Heart left ventricle (tissue), 16 donors: ENCODE measurements at regions not wholly inside any gene's neighbourhood (a gene's known extent, or its start where the extent isn't known, plus 50 kb on each side); places are given as distances from the start of the nearest gene placed in this dataset.
"Not testable (repeated sequence)": the region's sequence is repeated elsewhere in the genome, so short reads cannot be mapped to it uniquely, and the experiment has no call there.

Experiments used
- ATAC-seq, 4 donors: fragments of 200-7000 bp; cut with Tn5 transposase; one replicate each; pipeline ENCODE4 v1.9.1; 2020 to 2022; ENCODE audit warnings: moderate library complexity in 4 of 4, mild to moderate bottlenecking in 3 of 4, moderate number of reproducible peaks in 1 of 4
- DNase-seq, 5 donors: peaks; one replicate each; pipeline ENCODE4 v3.0.0-alpha.2; 2020
- H3K27ac ChIP-seq, 12 donors: fragments of 200-600 bp; sonication (generic) in 4 of 12; one replicate each; pipeline versions ENCODE4 v1.5.0 to v1.8.0; 2016 to 2022; ENCODE audit warnings: mild to moderate bottlenecking in 2 of 12
- H3K27me3 ChIP-seq, 9 donors: fragments of 200-600 bp; sonication (generic) in 2 of 9; one replicate each; pipeline versions ENCODE4 v1.5.1 to v1.8.0; 2016 to 2022; ENCODE audit warnings: mild to moderate bottlenecking in 3 of 9
- H3K36me3 ChIP-seq, 9 donors: fragments of 200-600 bp; sonication (generic) in 2 of 9; one replicate each; pipeline versions ENCODE4 v1.5.0 to v1.8.0; 2018 to 2022; ENCODE audit warnings: mild to moderate bottlenecking in 2 of 9
- H3K4me1 ChIP-seq, 12 donors: fragments of 200-600 bp; sonication (generic) in 4 of 12; one replicate each; pipeline versions ENCODE4 v1.5.0 to v1.8.0; 2016 to 2022; ENCODE audit warnings: mild to moderate bottlenecking in 3 of 12
- H3K4me3 ChIP-seq, 12 donors: fragments of 200-600 bp; sonication (generic) in 4 of 12; one replicate each; pipeline versions ENCODE4 v1.5.0 to v1.8.0; 2017 to 2022; ENCODE audit warnings: mild to moderate bottlenecking in 9 of 12, moderate library complexity in 4 of 12
- H3K9me3 ChIP-seq, 12 donors: fragments of 200-600 bp; sonication (generic) in 4 of 12; one replicate each; pipeline versions ENCODE4 v1.5.0 to v1.8.0; 2016 to 2022; ENCODE audit warnings: mild to moderate bottlenecking in 1 of 12
- POLR2A ChIP-seq, 2 donors: fragments of 450-650 bp; IDR thresholded peaks; one replicate each; pipeline ENCODE4 v1.6.1; 2017; ENCODE audit warnings: antibody characterized with exemption in 2 of 2, mild to moderate bottlenecking in 2 of 2, moderate library complexity in 2 of 2
- WGBS, 4 donors: extraction: QIAGEN DNeasy Blood & Tissue Kit in 2 of 4; methylation state at CpG; one replicate each; pipeline versions ENCODE4 v1.1.5 to v1.1.7; 2013 to 2018; 5-methylcytosine and 5-hydroxymethylcytosine counted together
- intact Hi-C, 10 donors: fragments of 100-400 bp; cut with DNase I; formaldehyde crosslinking; loops; one replicate each; pipeline versions ENCODE4 v1.11.1 to v1.14.2; 2022
- TF ChIP-seq, protein P1 (sequence below), 12 donors: fragments of 200-600 bp; sonication (generic) in 4 of 12; IDR thresholded peaks; one replicate each; pipeline versions ENCODE4 v1.5.0 to v1.8.0; 2018 to 2022; ENCODE audit warnings: antibody characterized with exemption in 12 of 12, mild to moderate bottlenecking in 5 of 12
- donor health status: ischemic (EF 13 %, LVEDD 7.1; RV severe dilation, severe dysfunction).
- donor health status: healthy with polysubstance abuse.
- donor health status: DM: no; HTN: yes; CAD: no.
- donor health status: DM: no; HTN: no; CAD: no.
- donor health status: ischemic (EF 25% LVEDD 6.9; RV normal size, moderate dysfunction).
- donor health status: ischemic (EF 25% LVEDD 5.7; RV mildly dilated, moderate dysfunction).
- donor health status: healthy.
- donor health status: DM: yes; HTN: yes; CAD: no.
- donor health status: ischemic (EF 35%, LVEDD 5.7; RV mildly dilated, moderate dysfunction).
- donor health status: nonischemic (EF 11% LVEDD 7.7; RV severe dilation, severe dysfunction).
- donor health status: DM: yes; HTN: yes; CAD: no.
- donor health status: PGD.
- donor health status: ischemic (EF 29% LVEDD 5.4; RV normal size, mild dysfunction).
- donor health status: nonischemic (EF 23%, LVEDD 6.1; RV moderate dilation, normal function).

DNA sequence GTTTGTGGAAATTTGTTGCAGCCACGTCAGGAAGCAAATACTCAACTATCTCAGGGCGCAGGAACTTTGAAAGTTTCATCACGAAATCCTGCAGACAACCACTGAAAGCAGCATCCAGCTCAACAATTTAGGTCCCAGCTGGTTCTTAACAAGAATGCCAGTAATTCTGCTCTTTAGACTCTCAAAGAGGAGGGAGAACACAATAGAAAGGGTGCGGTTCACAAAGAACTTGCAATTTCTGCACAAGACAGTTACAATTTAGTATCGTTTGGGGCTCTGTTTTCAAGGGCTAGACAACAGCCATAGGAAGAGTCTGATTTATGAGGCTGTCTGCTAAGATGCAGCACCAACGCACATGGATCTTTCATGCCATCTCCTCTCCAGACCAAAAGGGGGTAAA is 223.1 kb downstream of the FGFR2 start:
- intact Hi-C loops: no loop called here
- 65 to 75% (median 69%) methylated on average over 6 of the region's 6 CpGs for WGBS, 4 donors
- no peaks in the 10 kb centered on the region for H3K4me1 ChIP-seq

DNA sequence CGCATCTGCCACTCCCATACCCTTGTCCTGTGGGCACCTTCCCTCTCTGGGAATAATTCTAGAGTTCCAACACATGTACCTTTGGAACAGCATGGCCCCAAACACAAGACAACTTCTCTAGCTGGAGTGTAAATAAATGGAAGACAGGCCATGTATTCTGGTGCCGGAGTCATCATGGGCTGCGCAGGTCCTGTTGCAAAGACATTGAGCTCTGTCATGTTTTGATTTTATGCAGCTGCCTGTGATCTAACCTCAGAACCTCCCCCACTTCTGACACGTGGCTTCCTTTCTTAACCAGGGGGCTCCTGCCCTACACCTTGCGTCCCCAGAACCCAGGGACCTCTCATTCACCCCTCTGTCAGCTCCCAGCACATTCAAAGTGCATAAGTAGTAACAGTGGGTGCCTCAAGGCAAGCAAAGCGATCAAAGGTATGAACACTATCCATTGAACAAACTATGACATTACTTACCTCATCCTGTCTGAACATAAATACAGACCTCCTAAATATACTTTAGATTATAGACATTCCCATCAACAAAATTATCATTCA is 219.9 kb downstream of the FGFR2 start:
- DNase-seq (no peak), ATAC-seq (no peak)
- TF ChIP-seq, protein P1, sequence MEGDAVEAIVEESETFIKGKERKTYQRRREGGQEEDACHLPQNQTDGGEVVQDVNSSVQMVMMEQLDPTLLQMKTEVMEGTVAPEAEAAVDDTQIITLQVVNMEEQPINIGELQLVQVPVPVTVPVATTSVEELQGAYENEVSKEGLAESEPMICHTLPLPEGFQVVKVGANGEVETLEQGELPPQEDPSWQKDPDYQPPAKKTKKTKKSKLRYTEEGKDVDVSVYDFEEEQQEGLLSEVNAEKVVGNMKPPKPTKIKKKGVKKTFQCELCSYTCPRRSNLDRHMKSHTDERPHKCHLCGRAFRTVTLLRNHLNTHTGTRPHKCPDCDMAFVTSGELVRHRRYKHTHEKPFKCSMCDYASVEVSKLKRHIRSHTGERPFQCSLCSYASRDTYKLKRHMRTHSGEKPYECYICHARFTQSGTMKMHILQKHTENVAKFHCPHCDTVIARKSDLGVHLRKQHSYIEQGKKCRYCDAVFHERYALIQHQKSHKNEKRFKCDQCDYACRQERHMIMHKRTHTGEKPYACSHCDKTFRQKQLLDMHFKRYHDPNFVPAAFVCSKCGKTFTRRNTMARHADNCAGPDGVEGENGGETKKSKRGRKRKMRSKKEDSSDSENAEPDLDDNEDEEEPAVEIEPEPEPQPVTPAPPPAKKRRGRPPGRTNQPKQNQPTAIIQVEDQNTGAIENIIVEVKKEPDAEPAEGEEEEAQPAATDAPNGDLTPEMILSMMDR (IDR thresholded peaks at IDR 0.05): no peak
- TF ChIP-seq POLR2A (IDR thresholded peaks at IDR 0.05): no peak
- no peaks in the 10 kb centered on the region for H3K36me3 ChIP-seq
- WGBS, 4 donors: 69 to 78% (median 75%) methylated on average over 6 of the region's 6 CpGs
- intact Hi-C loops: no loop called here
- H3K9me3 ChIP-seq: no peaks in the 10 kb centered on the region
- no peak overlapping the region for H3K27ac ChIP-seq
- H3K27me3 ChIP-seq: no peaks in the 10 kb centered on the region
- no peak overlapping the region for H3K4me3 ChIP-seq
- H3K4me1 ChIP-seq: no peaks in the 10 kb centered on the region

More for the DNA sequence above, 223.1 kb downstream of the FGFR2 start:
- DNase-seq (no peak), ATAC-seq (no peak)
- Histone ChIP-seq H3K9me3 (no peaks in the 10 kb centered on the region), H3K4me3 (no peak overlapping the region), H3K27ac (no peak overlapping the region), H3K27me3 (no peaks in the 10 kb centered on the region), H3K36me3 (no peaks in the 10 kb centered on the region)
- TF ChIP-seq, protein P1 (IDR thresholded peaks at IDR 0.05): no peak
- TF ChIP-seq POLR2A (IDR thresholded peaks at IDR 0.05): no peak

DNA sequence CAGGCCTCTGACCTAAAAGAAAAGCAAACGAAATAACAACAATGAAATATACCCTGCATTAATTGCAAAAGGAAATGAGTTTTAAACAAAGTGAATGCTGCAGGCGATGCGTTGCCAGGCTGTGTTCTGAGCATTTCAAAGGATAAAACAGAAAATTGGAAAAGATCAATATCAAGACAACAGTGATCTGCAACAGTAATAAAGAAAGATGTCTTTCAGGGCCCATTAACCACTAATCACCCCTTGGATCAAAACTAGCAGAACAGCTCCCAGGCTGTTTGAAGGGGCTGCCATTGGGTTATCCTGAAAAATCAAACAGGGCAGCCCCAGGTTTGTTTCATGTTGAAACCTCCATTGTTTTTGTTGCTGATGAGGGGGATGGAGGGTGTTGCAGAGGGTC is 219.2 kb downstream of the FGFR2 start:
- peaks cover 0 to 3% (median 0%) of the 10 kb centered on the region in 9 donors for H3K27me3 ChIP-seq
- TF ChIP-seq POLR2A (IDR thresholded peaks at IDR 0.05): no peak
- TF ChIP-seq, protein P1 (IDR thresholded peaks at IDR 0.05): no peak
- H3K36me3 ChIP-seq: no peaks in the 10 kb centered on the region
- H3K9me3 ChIP-seq: no peaks in the 10 kb centered on the region
- H3K4me1 ChIP-seq: no peaks in the 10 kb centered on the region
- intact Hi-C loops: no loop called here
- H3K4me3 ChIP-seq: no peak overlapping the region
- 73 to 83% (median 80%) methylated on average over 3 of the region's 3 CpGs for WGBS, 4 donors
- no peak for ATAC-seq
- no peak overlapping the region for H3K27ac ChIP-seq
- no peak for DNase-seq

DNA sequence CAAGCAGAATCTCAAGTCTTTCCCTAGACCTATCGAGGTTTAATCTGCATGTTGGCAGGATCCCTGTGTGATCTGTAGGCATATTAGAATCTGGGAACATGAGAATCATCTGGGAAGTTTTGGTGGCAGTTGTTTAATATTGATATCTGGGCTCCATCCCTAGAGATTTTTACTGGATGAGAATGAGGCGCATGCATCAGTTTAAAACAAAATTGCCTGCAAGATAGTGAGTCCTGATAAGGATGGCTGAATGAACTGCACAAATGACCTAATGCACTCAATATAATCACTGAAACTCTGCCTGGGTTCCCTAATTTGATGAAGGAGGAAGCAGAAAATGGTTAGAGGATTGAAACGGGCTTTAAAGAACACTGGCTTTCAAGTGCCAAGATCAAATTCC is 218.0 kb downstream of the FGFR2 start:
- intact Hi-C loops: no loop called here
- Histone ChIP-seq H3K27ac (no peak overlapping the region), H3K27me3 (peaks cover 0 to 3% (median 0%) of the 10 kb centered on the region in 9 donors), H3K9me3 (no peaks in the 10 kb centered on the region), H3K4me3 (no peak overlapping the region), H3K4me1 (no peaks in the 10 kb centered on the region), H3K36me3 (no peaks in the 10 kb centered on the region)
- 56 to 72% (median 69%) methylated on average over 3 of the region's 3 CpGs for WGBS, 4 donors
- TF ChIP-seq, protein P1 (IDR thresholded peaks at IDR 0.05): no peak
- no peak for TF ChIP-seq POLR2A (IDR thresholded peaks at IDR 0.05)
- no peak for DNase-seq
- no peak for ATAC-seq

DNA sequence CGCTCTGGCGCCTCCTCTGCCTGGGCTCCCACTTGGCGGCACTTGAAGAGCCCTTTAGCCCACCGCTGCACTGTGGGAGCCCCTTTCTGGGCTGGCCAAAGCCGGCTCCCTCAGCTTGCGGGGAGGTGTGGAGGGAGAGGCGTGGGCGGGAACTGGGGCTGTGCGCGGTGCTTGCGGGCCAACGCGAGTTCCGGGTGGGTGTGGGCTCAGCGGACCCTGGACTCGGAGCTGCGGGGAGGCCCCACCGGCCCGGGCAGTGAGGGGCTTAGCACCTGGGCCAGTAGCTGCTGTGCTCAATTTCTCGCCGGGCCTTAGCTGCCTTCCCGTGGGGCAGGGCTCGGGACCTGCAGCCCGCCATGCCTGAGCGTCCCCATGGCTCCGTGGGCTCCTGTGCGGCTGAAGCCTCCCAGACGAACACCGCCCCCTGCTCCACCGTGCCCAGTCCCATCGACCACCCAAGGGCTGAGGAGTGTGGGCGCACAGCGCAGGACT is 216.2 kb downstream of the FGFR2 start:
- H3K4me3 ChIP-seq, H3K27me3 ChIP-seq, DNase-seq, H3K27ac ChIP-seq, H3K36me3 ChIP-seq, ATAC-seq, intact Hi-C loops, H3K4me1 ChIP-seq, H3K9me3 ChIP-seq: not testable (repeated sequence)
- WGBS, 4 donors: 93 to 97% (median 96%) methylated on average over 14 to 33 of the region's 33 CpGs
